ENCODE measurements at regions not wholly inside any gene's neighbourhood (a gene's known extent, or its start where the extent isn't known, plus 50 kb on each side); places are given as distances from the start of the nearest gene placed in this dataset.

DNA sequence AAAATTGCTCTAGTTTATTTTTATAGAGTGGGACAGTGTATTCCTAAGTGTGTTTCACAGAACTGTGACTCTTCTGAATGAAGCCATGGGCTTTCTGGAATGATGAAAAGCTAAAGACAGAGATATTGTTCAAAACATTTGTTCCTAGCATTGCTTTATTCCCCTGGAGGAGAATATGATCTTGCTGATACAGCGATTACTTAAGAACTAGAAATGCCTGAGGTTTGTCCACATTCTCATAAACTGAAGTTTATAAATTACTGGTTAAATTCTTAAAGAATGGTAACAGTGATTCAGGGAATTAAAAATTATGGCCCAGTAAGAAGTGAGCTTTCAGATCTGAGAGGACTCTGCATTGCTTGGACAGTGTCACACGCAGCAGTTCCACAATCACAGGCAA, 690.3 kb downstream of the FAM181B start:
- TF ChIP-seq CTCF (IDR thresholded peaks at IDR 0.05; ENCODE audit: poor library complexity) (no peak), EZH2phosphoT487 (IDR thresholded peaks at IDR 0.05; ENCODE audit: low read depth, severe bottlenecking, unreplicated experiment) (no peak)
